H1 (cell line): ENCODE measurements at regions not wholly inside any gene's neighbourhood (a gene's known extent, or its start where the extent isn't known, plus 50 kb on each side); places are given as distances from the start of the nearest gene placed in this dataset.

Experiments
- ASH2L ChIP-seq: fragments of 200-600, 300-600 bp; sonication (generic); IDR thresholded peaks from one replicate; pipeline ENCODE4 v1.7.1; 2017; ENCODE audit warnings: low read length
- BRCA1 ChIP-seq: IDR thresholded peaks from 2 replicates; pipeline ENCODE4 v1.6.1; 2012; ENCODE audit warnings: low read depth, low read length, improper control_type of control experiment
- CEBPB ChIP-seq: IDR thresholded peaks from 2 replicates; pipeline ENCODE4 v1.6.1; 2012; ENCODE audit warnings: low read depth, low read length
- CHD2 ChIP-seq: IDR thresholded peaks from 2 replicates; pipeline ENCODE4 v1.6.1; 2012; ENCODE audit warnings: low read length, improper control_type of control experiment
- CTCF ChIP-seq, 3 experiments: IDR thresholded peaks; 1 replicate in 2 of 3; 2 replicates in 1 of 3; pipeline versions ENCODE4 v1.5.1 to v1.6.1; 2011; ENCODE audit warnings: low read length in 3 of 3, mild to moderate bottlenecking in 3 of 3, inconsistent platforms in 2 of 3, low read depth in 1 of 3, moderate library complexity in 1 of 3; ENCODE audit not compliant: insufficient read depth in 1 of 3; ENCODE audit errors: control extremely low read depth in 1 of 3
- EGR1 ChIP-seq: IDR thresholded peaks from 2 replicates; pipeline ENCODE4 v1.6.1; 2011; ENCODE audit warnings: low read depth, low read length, borderline replicate concordance
- KDM4A ChIP-seq: IDR thresholded peaks from one replicate; pipeline ENCODE4 v1.7.1; 2012; ENCODE audit warnings: low read depth, mild to moderate bottlenecking, moderate library complexity, low read length, inconsistent platforms; ENCODE audit not compliant: severe bottlenecking
- POLR2A ChIP-seq, 2 experiments: IDR thresholded peaks; 1 replicate in 1 of 2; 2 replicates in 1 of 2; pipeline ENCODE4 v1.6.1; 2011; ENCODE audit warnings: low read depth in 2 of 2, low read length in 2 of 2, mild to moderate bottlenecking in 2 of 2; ENCODE audit errors: control extremely low read depth in 1 of 2
- POLR2AphosphoS5 ChIP-seq: IDR thresholded peaks from 2 replicates; pipeline ENCODE4 v1.6.1; 2011; ENCODE audit warnings: low read depth, low read length
- RFX5 ChIP-seq: IDR thresholded peaks from 2 replicates; pipeline ENCODE4 v1.6.1; 2011; ENCODE audit warnings: low read depth, low read length, improper control_type of control experiment, borderline replicate concordance
- SRF ChIP-seq: IDR thresholded peaks from 2 replicates; pipeline ENCODE4 v1.6.1; 2011; ENCODE audit warnings: mild to moderate bottlenecking, low read depth, low read length, moderate library complexity
- TAF1 ChIP-seq: IDR thresholded peaks from 2 replicates; pipeline ENCODE4 v1.6.1; 2011; ENCODE audit warnings: mild to moderate bottlenecking, low read depth, low read length
- TCF12 ChIP-seq: IDR thresholded peaks from 2 replicates; pipeline ENCODE4 v1.6.1; 2011; ENCODE audit warnings: low read depth, mild to moderate bottlenecking, low read length

GRCh38 chr3:73863546-73864079 is 238.9 kb upstream of the PDZRN3 start:
- TF ChIP-seq CTCF (IDR thresholded peaks at IDR 0.05; ENCODE audit: control extremely low read depth in 1 of 3, insufficient read depth in 1 of 3, low read depth in 1 of 3, low read length in 3 of 3): no peak
- TF ChIP-seq POLR2A (IDR thresholded peaks at IDR 0.05; ENCODE audit: control extremely low read depth in 1 of 2, low read depth in 2 of 2, low read length in 2 of 2): no peak
- no peak for TF ChIP-seq CEBPB
- TF ChIP-seq RFX5: no peak
- no peak for TF ChIP-seq BRCA1
- TF ChIP-seq TCF12: no peak
- no peak for TF ChIP-seq CHD2
- TF ChIP-seq POLR2AphosphoS5: no peak
- TF ChIP-seq ASH2L: no peak
- TF ChIP-seq TAF1: no peak
- TF ChIP-seq KDM4A: no peak
- no peak for TF ChIP-seq SRF
- no peak for TF ChIP-seq EGR1
